GM18502 (cell line): ENCODE measurements at regions not wholly inside any gene's neighbourhood (a gene's known extent, or its start where the extent isn't known, plus 50 kb on each side); places are given as distances from the start of the nearest gene placed in this dataset.
"Not testable (repeated sequence)": the region's sequence is repeated elsewhere in the genome, so short reads cannot be mapped to it uniquely, and the experiment has no call there.

ENCODE experiments used
- ATAC-seq: cut with Tn5 transposase; IDR thresholded peaks from one replicate; pipeline ENCODE4 v1.9.1; 2021; ENCODE audit warnings: mild to moderate bottlenecking; ENCODE audit not compliant: unreplicated experiment, poor library complexity

GRCh38 chr6:168195712-168196111 is 116.7 kb upstream of the FRMD1 start:
- no peak for ATAC-seq

GRCh38 chr6:168194732-168195567 is 115.9 kb upstream of the FRMD1 start:
- no peak for ATAC-seq

GRCh38 chr6:168193816-168194721 is 115.1 kb upstream of the FRMD1 start:
- ATAC-seq: no peak

GRCh38 chr6:168192901-168193815 is 114.1 kb upstream of the FRMD1 start:
- no peak for ATAC-seq

GRCh38 chr6:168192195-168192900 is 113.3 kb upstream of the FRMD1 start:
- ATAC-seq: no peak

- no peak for ATAC-seq
These were observed 111.8 kb upstream of the FRMD1 start for GRCh38 chr6:168190646-168191443.

GRCh38 chr6:168190014-168190405 is 111.0 kb upstream of the FRMD1 start:
- ATAC-seq: no peak

- ATAC-seq: no peak
These were observed 110.4 kb upstream of the FRMD1 start for GRCh38 chr6:168189200-168190013.

- no peak for ATAC-seq
These were observed 109.6 kb upstream of the FRMD1 start for GRCh38 chr6:168188369-168189199.

- ATAC-seq: no peak
These were observed 107.4 kb upstream of the FRMD1 start for GRCh38 chr6:168186438-168186837.

- ATAC-seq: not testable (repeated sequence)
These were observed 107.0 kb upstream of the FRMD1 start for GRCh38 chr6:168186018-168186417.

- no peak for ATAC-seq
These were observed 105.7 kb upstream of the FRMD1 start for GRCh38 chr6:168184701-168185100.

- no peak for ATAC-seq
These were observed 104.6 kb upstream of the FRMD1 start for GRCh38 chr6:168183613-168183970.

GRCh38 chr6:168182908-168183612 is 104.0 kb upstream of the FRMD1 start:
- no peak for ATAC-seq

GRCh38 chr6:168182366-168182765 is 103.4 kb upstream of the FRMD1 start:
- no peak for ATAC-seq

- ATAC-seq: no peak
These were observed 102.9 kb upstream of the FRMD1 start for GRCh38 chr6:168181876-168182275.

GRCh38 chr6:168181316-168181715 is 102.3 kb upstream of the FRMD1 start:
- no peak for ATAC-seq
